Endothelial cell of umbilical vein (primary cell): ENCODE measurements at regions not wholly inside any gene's neighbourhood (a gene's known extent, or its start where the extent isn't known, plus 50 kb on each side); places are given as distances from the start of the nearest gene placed in this dataset.

Experiments used
- EZH2 ChIP-seq: IDR thresholded peaks from 2 replicates; pipeline ENCODE4 v1.6.1; 2012; ENCODE audit warnings: borderline replicate concordance, low read depth, mild to moderate bottlenecking, moderate library complexity, low read length, inconsistent platforms; ENCODE audit not compliant: severe bottlenecking
- GATA2 ChIP-seq: IDR thresholded peaks from 2 replicates; pipeline ENCODE4 v1.7.0; 2011; ENCODE audit warnings: low read depth, mild to moderate bottlenecking, moderate library complexity, mixed read lengths, low read length; ENCODE audit not compliant: insufficient read length, insufficient read depth
- JUN ChIP-seq: IDR thresholded peaks from 2 replicates; pipeline ENCODE4 v1.6.1; 2011; ENCODE audit warnings: borderline replicate concordance, low read depth; ENCODE audit not compliant: insufficient read length, insufficient read depth
- MAX ChIP-seq: IDR thresholded peaks from 2 replicates; pipeline ENCODE4 v1.6.1; 2011; ENCODE audit not compliant: insufficient read depth, insufficient read length
- POLR2A ChIP-seq: IDR thresholded peaks from 2 replicates; pipeline ENCODE4 v1.6.1; 2012; ENCODE audit warnings: low read depth, mild to moderate bottlenecking, control low read depth, low read length
- POLR2AphosphoS5 ChIP-seq: IDR thresholded peaks from 2 replicates; pipeline ENCODE4 v1.6.1; 2012; ENCODE audit warnings: low read depth, mild to moderate bottlenecking, control low read depth, low read length, moderate library complexity; ENCODE audit not compliant: insufficient read depth
- TF ChIP-seq, protein P1 (sequence below), 2 donors: IDR thresholded peaks; 1 replicate in 1 of 2; 2 replicates in 1 of 2; pipeline ENCODE4 v1.5.1; 2011; ENCODE audit warnings: low read length in 2 of 2, mild to moderate bottlenecking in 2 of 2, moderate library complexity in 2 of 2, control low read depth in 1 of 2, inconsistent platforms in 1 of 2, low read depth in 1 of 2; ENCODE audit not compliant: insufficient read depth in 1 of 2; ENCODE audit errors: extremely low read depth in 1 of 2

- TF ChIP-seq, protein P1, sequence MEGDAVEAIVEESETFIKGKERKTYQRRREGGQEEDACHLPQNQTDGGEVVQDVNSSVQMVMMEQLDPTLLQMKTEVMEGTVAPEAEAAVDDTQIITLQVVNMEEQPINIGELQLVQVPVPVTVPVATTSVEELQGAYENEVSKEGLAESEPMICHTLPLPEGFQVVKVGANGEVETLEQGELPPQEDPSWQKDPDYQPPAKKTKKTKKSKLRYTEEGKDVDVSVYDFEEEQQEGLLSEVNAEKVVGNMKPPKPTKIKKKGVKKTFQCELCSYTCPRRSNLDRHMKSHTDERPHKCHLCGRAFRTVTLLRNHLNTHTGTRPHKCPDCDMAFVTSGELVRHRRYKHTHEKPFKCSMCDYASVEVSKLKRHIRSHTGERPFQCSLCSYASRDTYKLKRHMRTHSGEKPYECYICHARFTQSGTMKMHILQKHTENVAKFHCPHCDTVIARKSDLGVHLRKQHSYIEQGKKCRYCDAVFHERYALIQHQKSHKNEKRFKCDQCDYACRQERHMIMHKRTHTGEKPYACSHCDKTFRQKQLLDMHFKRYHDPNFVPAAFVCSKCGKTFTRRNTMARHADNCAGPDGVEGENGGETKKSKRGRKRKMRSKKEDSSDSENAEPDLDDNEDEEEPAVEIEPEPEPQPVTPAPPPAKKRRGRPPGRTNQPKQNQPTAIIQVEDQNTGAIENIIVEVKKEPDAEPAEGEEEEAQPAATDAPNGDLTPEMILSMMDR (IDR thresholded peaks at IDR 0.05; ENCODE audit: extremely low read depth in 1 of 2, insufficient read depth in 1 of 2, low read depth in 1 of 2, low read length in 2 of 2) = no peak
- TF ChIP-seq JUN (no peak), POLR2A (no peak), EZH2 (no peak), POLR2AphosphoS5 (no peak), MAX (no peak), GATA2 (no peak)
Measured at GRCh38 chr6:158257425-158257759, 54.9 kb upstream of the TULP4 start.
